GM13977 (cell line): ENCODE measurements at regions not wholly inside any gene's neighbourhood (a gene's known extent, or its start where the extent isn't known, plus 50 kb on each side); places are given as distances from the start of the nearest gene placed in this dataset.

ENCODE experiments used
- DNase-seq: peaks from one replicate; pipeline ENCODE4 v3.0.0; 2012; ENCODE audit warnings: low spot score
- CTCF ChIP-seq: IDR thresholded peaks from 2 replicates; pipeline ENCODE4 v1.5.1; 2012; ENCODE audit warnings: mild to moderate bottlenecking, control low read depth; ENCODE audit not compliant: insufficient read depth; ENCODE audit errors: extremely low read depth, missing control alignments
- in situ Hi-C: fragments of 300-500 bp; cut with MboI; formaldehyde crosslinking; loops from one replicate; pipeline ENCODE4 v1.12.0; 2022; ENCODE audit warnings: low sequenced_read_pairs, low pct_unique_long_range_greater_than_20kb, mixed read lengths, inconsistent platforms; ENCODE audit not compliant: unreplicated experiment

GRCh38 chr7:9796241-9796640 lies 1177.4 kb upstream of the PHF14 start:
- in situ Hi-C loops: no loop called here
- TF ChIP-seq CTCF: no peak
- DNase-seq: no peak

GRCh38 chr7:9822458-9823290 lies 1151.0 kb upstream of the PHF14 start:
- in situ Hi-C loops: no loop called here
- TF ChIP-seq CTCF: no peak
- DNase-seq: no peak

- DNase-seq: no peak
- no peak for TF ChIP-seq CTCF
- in situ Hi-C loops: no loop called here
These were observed 1138.5 kb upstream of the PHF14 start for GRCh38 chr7:9835199-9835598.

GRCh38 chr7:9836671-9837070 lies 1137.0 kb upstream of the PHF14 start:
- in situ Hi-C loops: no loop called here
- TF ChIP-seq CTCF: no peak
- no peak for DNase-seq

- no peak for DNase-seq
- TF ChIP-seq CTCF: no peak
- in situ Hi-C loops: no loop called here
These were observed 1131.4 kb upstream of the PHF14 start for GRCh38 chr7:9842301-9842700.

GRCh38 chr7:9846902-9847301 lies 1126.8 kb upstream of the PHF14 start:
- in situ Hi-C loops: no loop called here
- DNase-seq: no peak
- TF ChIP-seq CTCF: no peak
